SK-N-MC (cell line): ENCODE measurements at regions not wholly inside any gene's neighbourhood (a gene's known extent, or its start where the extent isn't known, plus 50 kb on each side); places are given as distances from the start of the nearest gene placed in this dataset.

Experiments used
- EZH2 ChIP-seq: fragments of 200-600 bp; sonication (generic); IDR thresholded peaks from one replicate; pipeline ENCODE4 v1.6.1; 2017; ENCODE audit warnings: antibody characterized with exemption
- FOXP2 ChIP-seq: optimal IDR thresholded peaks from 2 replicates; pipeline ENCODE3; 2011; ENCODE audit warnings: mild to moderate bottlenecking, moderate library complexity; ENCODE audit not compliant: insufficient read depth; ENCODE audit errors: extremely low read length, control extremely low read depth
- POLR2AphosphoS5 ChIP-seq: IDR thresholded peaks from 2 replicates; pipeline ENCODE4 v1.6.1; 2012; ENCODE audit warnings: mild to moderate bottlenecking, low read depth, low read length, borderline replicate concordance

- TF ChIP-seq POLR2AphosphoS5 (no peak), FOXP2 (no peak), EZH2 (no peak)
Measured at GRCh38 chr20:10824750-10825500, 151.1 kb upstream of the JAG1 start.
